GM12874 (cell line): ENCODE measurements at regions not wholly inside any gene's neighbourhood (a gene's known extent, or its start where the extent isn't known, plus 50 kb on each side); places are given as distances from the start of the nearest gene placed in this dataset.

Experiments
- CTCF ChIP-seq: IDR thresholded peaks from 2 replicates; pipeline ENCODE4 v1.5.1; 2011; ENCODE audit warnings: low read depth, mild to moderate bottlenecking, control low read depth, low read length, moderate library complexity; ENCODE audit not compliant: insufficient read depth

DNA sequence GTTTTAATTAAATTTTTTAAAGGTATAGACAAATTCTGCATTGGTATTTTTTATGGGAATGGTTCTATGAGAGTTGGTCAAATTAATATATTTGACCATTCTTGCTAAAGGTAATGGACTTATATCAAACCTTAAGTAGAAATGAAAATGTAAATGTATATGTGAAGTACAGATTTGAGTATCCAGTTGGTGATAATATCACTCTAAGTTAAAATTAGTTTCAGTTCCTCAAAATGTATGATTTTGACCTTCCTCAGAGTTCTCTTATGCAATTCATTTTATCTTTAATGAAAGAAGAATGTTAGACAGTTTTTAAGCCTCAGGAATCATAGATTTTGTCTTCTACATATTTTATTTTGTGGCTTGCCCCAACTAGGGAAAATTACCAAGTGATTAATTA lies 1291.5 kb upstream of the B3GALT2 start:
- TF ChIP-seq CTCF: no peak

DNA sequence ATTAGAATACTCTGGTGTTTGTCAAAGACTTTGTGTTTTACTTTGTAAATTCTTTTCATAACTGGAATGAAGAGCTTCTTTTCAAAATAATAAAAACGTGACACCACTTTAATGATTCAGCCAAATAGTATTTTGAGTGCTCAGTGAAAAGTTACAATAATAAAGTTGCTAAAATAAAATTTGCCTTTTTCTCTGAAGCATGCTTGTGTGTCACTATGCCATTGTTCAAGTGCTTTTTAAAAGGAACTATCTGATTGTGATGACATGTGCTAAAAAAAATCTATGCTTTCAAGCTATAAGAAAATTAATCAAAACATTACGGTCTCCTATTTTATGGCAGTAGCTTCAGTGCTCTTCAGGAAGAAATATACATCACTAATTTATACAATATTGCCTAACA lies 1290.5 kb upstream of the B3GALT2 start:
- no peak for TF ChIP-seq CTCF

DNA sequence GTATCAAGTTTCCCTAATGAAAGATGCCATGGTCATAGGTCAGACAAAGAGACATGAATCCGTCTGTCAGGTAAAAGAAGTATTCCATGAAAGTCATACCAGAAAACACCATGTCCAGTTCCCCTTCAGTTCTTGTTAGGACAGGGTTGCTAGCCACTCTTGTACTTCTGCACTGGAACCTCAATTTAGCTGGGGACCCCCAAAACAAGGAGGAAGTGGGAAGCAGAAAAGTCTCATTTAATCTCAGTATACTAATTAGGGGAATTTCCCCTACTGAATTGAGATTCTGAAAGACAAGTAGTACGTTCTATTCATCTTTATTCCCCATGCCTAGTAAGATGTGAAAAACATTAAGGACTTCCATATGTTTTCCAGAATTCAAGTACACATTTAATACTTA lies 1289.9 kb upstream of the B3GALT2 start:
- TF ChIP-seq CTCF: no peak

DNA sequence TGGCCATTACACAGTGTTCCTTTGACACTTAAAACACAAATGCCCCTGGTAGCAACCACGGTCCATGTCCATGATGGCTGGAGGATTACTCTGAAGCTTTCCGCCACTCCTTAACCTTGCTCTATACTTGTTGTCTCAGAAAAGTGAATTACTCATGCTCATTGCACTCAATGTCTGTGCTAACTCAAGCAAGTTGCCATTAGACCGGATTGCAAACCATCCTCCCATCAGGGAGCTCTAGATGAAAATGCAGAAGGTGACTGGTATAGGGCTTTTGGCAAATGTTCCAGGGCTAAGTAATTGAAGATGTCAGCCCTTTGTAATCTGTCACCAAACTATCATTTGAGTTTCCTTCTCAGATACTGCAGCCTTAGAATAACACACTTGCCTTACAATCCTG lies 1288.3 kb upstream of the B3GALT2 start:
- TF ChIP-seq CTCF: no peak

DNA sequence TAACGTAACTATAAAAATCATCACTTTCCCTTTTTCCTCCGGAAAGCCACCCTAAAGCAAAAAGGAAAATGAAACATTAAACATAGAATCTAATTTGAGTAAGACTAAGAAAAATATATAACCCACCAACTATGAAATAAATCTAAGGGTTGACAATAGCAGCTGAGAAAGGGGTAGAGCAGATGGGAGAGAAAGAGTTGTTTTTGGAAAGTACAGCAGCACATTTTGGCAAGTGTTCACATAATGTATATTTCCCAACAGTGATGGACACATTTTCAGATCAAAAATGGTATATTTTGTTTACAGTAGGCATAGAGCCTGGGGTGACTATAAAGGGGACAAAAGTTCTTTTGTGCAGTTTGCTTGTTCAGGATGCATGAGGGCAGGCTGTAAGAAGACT lies 1287.4 kb upstream of the B3GALT2 start:
- no peak for TF ChIP-seq CTCF

DNA sequence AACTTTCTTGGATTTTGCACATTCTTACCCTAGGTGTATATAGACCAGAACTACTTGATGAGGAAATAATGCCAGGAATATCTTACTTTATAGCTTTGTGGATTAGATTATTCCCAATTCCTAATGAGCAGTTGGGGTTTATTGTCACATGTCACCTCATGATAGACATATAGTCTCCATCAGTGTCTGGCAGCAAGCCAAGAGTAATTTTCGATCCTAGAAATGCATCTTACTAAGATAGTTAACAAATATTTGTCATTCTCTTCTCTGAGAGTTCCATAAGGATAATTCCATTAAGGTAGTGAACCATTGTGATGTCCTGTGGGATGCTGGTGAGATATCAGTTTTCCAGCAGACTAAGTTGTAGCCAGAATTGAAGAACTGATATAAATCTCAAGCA lies 1282.9 kb upstream of the B3GALT2 start:
- TF ChIP-seq CTCF: no peak

DNA sequence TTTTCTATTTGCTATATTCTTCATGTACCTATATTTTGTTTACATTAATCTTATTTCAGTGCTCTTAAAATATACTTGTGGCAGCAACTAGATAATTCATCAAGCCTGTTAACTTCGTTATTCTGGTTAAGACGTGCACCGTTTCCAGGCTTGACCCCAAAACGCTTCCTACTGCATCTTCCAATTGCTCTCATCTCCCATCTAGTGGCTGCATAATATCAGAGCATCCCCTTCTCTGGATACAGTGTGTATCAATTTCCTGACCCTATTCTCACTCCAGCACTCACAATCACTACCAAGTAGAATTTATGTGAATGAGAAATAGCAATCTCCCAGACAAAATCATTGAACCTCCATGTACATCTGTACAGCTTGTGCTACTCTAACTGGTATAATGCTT lies 1280.3 kb upstream of the B3GALT2 start:
- TF ChIP-seq CTCF: no peak

- no peak for TF ChIP-seq CTCF
Observed at GRCh38 chr1:194447636-194448035, 1261.2 kb upstream of the B3GALT2 start.
